Erythroblast (primary cell): ENCODE measurements at regions not wholly inside any gene's neighbourhood (a gene's known extent, or its start where the extent isn't known, plus 50 kb on each side); places are given as distances from the start of the nearest gene placed in this dataset.
"Not testable (repeated sequence)": the region's sequence is repeated elsewhere in the genome, so short reads cannot be mapped to it uniquely, and the experiment has no call there.

ENCODE experiments used
- DNase-seq, 2 experiments: peaks; one replicate each; lab custom pipeline; 2025; lab: John Stamatoyannopoulos, UW
- GATA1 ChIP-seq: IDR thresholded peaks from 2 replicates; pipeline ENCODE4 v1.6.1; 2011; ENCODE audit warnings: low read depth, mild to moderate bottlenecking, control low read depth, low read length, moderate library complexity
- POLR2A ChIP-seq: IDR thresholded peaks from 2 replicates; pipeline ENCODE4 v1.6.1; 2011; ENCODE audit warnings: mild to moderate bottlenecking, low read length

- no peak for DNase-seq
- TF ChIP-seq POLR2A (no peak), GATA1 (no peak)
Observed at GRCh38 chr9:80792726-80793125, 896.6 kb downstream of the TLE1 start.

- no peak for DNase-seq
- TF ChIP-seq POLR2A (no peak), GATA1 (no peak)
Observed at GRCh38 chr9:80791836-80792235, 897.5 kb downstream of the TLE1 start.

DNA sequence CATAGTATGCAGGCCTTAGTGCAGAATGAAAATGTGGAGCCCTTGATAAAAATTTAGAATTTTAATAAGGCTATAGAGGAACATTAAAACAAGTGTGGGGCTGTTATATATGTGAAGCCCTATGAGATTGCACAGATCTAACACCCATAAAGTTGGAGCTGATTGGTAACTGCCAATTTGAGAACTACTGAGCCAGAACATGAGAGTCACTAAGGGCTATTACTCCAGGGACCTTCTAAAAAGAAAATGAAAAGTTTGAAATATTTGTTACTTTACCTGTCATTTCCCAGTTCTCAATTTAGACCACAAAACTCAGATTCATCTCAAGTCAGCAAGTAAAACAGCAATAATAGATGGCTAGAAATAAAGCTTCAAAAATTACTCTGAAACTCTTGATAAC, 898.6 kb downstream of the TLE1 start:
- TF ChIP-seq POLR2A (no peak), GATA1 (no peak)
- DNase-seq, result no peak

GRCh38 chr9:80789831-80790230, 899.5 kb downstream of the TLE1 start:
- TF ChIP-seq GATA1 (no peak), POLR2A (no peak)
- no peak for DNase-seq

DNA sequence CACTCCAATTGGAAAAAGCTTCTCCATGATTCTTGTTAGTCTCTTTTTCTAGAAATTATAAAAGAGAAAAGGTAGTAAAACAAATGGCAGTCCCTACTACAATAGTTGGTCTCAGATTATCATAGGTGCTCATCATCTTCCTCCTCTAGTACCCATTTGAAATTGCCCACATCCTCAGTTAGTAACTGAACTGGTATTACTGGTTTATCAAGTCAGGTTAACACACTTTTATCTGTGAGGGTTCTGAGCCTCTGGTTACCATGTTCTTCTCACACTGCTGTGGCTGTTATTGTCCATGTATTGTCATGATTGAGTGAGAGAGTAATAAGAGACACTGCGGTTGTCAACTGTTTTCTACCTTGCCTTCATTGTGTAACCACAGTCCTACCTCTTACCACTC, 901.7 kb downstream of the TLE1 start:
- TF ChIP-seq GATA1 (no peak), POLR2A (no peak)
- no peak for DNase-seq

DNA sequence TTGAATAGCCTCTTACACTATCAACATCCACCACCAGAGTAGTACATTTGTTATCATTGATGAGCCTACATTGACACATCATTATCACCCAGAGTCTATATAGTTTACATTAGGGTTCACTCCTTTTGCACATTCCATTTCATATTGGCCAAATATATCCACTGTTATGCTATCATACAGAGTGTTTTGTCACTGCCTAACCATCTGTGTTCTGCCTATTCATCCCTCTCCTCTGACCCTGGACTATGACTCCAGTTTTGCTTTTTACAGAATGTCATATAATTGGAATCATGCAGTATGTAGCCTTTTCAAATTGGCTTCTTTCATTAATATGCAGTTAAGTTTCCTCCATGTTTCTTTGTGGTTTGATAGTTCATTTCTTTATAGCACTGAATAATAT, 904.7 kb downstream of the TLE1 start:
- no peak for TF ChIP-seq GATA1
- no peak for TF ChIP-seq POLR2A
- DNase-seq, result no peak

DNA sequence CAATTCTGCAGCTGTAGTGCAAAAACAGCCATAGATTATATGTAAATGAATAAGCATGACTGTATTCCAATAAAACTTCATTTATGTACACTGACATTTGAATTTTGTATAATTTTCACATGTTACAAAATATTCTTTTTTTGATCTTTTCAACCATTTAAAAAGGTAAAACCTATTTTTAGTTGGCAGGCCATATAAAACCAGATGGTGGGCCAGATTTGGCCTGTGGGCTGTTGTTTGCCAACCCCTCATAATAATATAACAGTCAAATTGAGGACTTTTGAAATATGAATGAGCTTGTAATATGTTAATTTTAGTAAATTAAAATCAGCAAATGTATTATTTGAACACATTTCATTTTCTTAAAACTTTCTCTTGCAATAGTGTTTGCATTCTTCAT, 913.4 kb downstream of the TLE1 start:
- no peak for DNase-seq
- TF ChIP-seq POLR2A (no peak), GATA1 (no peak)

GRCh38 chr9:80775530-80775929, 913.8 kb downstream of the TLE1 start:
- DNase-seq, result no peak
- TF ChIP-seq GATA1 (no peak), POLR2A (no peak)

DNA sequence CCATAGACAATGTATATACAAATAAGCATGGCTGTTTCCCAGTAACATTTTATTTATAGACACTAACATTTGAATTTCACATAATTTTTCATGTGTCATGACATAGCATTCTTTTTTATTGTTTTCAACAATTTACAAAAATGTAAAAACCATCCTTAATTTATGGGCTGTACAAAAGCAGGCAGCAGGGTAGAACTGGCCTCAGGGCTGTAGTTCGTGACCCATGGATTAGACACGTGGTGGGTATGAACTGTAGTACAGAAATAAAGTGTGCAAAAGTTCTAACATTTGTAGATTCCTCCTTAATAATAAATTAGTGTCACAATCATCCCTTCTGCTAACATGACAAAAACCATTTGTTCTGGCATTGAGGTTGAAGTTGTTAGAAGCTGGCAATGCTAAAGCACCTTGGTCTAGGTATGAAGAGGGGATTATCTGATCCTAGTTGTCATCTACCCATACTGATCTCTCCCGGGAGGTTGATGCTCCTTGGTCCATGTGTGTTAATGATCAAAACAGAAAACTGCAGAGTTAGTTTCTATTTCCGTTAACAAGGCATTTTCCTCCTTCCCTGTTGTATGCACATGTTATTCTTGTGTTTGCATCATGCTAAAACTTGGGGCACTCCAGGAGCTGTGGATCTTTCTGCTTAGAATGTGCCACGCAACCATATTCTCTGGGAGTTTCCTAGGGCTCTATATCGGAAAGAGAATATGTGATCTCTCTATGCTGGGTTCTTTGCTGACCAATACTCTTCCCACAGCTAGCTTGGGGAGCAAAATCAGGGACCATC, 917.6 kb downstream of the TLE1 start:
- DNase-seq, result no peak
- no peak for TF ChIP-seq GATA1
- TF ChIP-seq POLR2A, result no peak

GRCh38 chr9:80763536-80763935, 925.8 kb downstream of the TLE1 start:
- TF ChIP-seq POLR2A, result no peak
- TF ChIP-seq GATA1, result no peak
- DNase-seq, result no peak

DNA sequence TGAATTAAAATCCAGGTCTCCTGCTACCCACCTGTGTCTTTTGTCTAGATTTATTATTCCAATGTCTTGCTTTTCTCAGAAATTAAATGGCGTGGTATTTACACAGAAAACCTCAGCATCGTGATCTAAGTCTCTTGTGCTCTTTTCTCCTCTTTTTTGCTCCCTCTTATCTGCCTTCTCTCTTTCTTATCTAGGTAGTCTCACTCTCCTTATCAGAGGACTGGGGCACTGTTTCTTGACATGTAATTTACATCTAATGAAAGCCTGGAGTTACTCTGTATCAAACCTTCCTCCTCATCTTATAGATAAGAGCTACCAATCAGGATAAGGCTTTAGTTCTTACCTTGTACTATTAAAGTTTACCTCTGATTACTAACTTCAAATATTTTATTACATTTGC, 933.8 kb downstream of the TLE1 start:
- TF ChIP-seq POLR2A, result no peak
- no peak for TF ChIP-seq GATA1
- DNase-seq, result no peak

DNA sequence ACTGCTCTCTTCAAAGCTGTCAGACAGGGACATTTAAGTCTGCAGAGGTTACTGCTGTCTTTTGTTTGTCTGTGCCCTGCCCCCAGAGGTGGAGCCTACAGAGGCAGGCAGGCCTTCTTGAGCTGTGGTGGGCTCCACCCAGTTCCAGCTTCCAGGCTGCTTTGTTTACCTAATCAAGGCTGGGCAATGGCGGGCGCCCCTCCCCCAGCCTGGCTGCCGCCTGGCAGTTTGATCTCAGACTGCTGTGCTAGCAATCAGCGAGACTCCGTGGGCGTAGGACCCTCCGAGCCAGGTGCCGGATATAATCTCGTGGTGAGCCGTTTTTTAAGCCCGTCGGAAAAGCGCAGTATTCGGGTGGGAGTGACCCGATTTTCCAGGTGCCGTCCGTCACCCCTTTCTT, 942.3 kb downstream of the TLE1 start:
- DNase-seq, result not testable (repeated sequence)

DNA sequence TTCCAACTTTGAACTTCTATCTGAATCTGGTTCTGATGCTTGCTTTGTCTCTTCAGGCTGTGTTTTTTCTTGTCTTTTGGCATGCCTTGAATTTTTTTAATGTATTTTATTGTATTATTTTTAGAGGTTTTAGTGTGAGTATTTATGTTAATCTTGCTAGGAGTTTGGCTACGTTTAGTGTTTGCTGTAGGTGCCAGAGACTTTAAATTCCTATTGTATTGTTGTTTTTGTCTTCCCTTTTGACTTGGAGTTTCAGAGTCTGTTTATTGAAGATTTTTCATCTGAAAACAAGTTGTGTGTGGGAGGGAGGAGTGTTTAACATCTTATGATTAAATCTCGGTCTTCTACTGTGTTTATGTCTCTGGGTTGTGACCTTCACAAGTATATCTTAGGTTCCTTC, 956.8 kb downstream of the TLE1 start:
- no peak for DNase-seq
- TF ChIP-seq GATA1 (no peak), POLR2A (no peak)

DNA sequence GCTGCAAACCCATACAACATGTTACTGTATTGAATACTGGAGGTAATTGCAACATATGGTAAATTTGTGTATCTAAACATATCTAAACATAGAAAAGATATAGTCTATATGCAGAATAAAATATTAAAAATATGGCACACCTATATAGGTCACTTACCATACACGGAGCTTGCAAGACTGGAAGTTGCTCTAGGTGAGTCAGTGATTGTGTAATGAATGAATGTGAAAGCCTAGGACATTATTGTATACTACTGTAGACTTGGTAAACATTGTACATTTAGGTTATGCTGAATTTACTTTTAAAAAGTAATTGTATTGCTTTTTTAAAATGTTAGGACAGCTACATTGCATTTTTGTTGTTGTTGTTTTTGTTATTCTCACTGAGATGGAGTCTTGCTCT, 968.8 kb downstream of the TLE1 start:
- TF ChIP-seq POLR2A (no peak), GATA1 (no peak)
- no peak for DNase-seq

- TF ChIP-seq POLR2A (no peak), GATA1 (no peak)
- DNase-seq, result no peak
Observed at GRCh38 chr9:80707120-80707519, 982.2 kb downstream of the TLE1 start.
